WTC11 (cell line): ENCODE measurements at regions not wholly inside any gene's neighbourhood (a gene's known extent, or its start where the extent isn't known, plus 50 kb on each side); places are given as distances from the start of the nearest gene placed in this dataset.
A peak's percentile ranks its signal among the peaks of the same experiment; 100 is the strongest.

ENCODE experiments used
- ATAC-seq: fragments of 200-7000 bp; cut with Tn5 transposase; 2 replicates; pipeline ENCODE4 v1.10.0; 2021; ENCODE audit warnings: mild to moderate bottlenecking, moderate library complexity
- CTCF ChIA-PET: fragments of 300-600 bp; sonication (Branson Sonifier 250); formaldehyde crosslinking; loops from one replicate; lab custom pipeline; 2021; ENCODE audit warnings: antibody characterized with exemption; lab: Charles Lee
- POLR2A ChIA-PET: fragments of 350-600 bp; sonication (Branson Sonifier 250); formaldehyde crosslinking; loops from one replicate; lab custom pipeline; 2021; ENCODE audit warnings: antibody characterized with exemption; lab: Charles Lee
- DNase-seq: peaks from one replicate; pipeline ENCODE4 v3.0.0; 2021; ENCODE audit warnings: low spot score
- H3K27ac Mint-ChIP-seq: 2 replicates; pipeline ENCODE4 v1.8.0; 2021; ENCODE audit warnings: mixed read lengths
- H3K27me3 Mint-ChIP-seq: 2 replicates; pipeline ENCODE4 v1.8.0; 2021; ENCODE audit warnings: low read depth, mild to moderate bottlenecking, moderate library complexity, mixed read lengths
- H3K36me3 Mint-ChIP-seq: 2 replicates; pipeline ENCODE4 v1.8.0; 2021; ENCODE audit warnings: mixed read lengths
- H3K4me1 Mint-ChIP-seq: 2 replicates; pipeline ENCODE4 v1.8.0; 2022; ENCODE audit warnings: mixed read lengths
- H3K4me3 Mint-ChIP-seq: 2 replicates; pipeline ENCODE4 v1.8.0; 2021; ENCODE audit warnings: mild to moderate bottlenecking, moderate library complexity, mixed read lengths
- H3K9me3 Mint-ChIP-seq: 2 replicates; pipeline ENCODE4 v1.8.0; 2021; ENCODE audit warnings: mixed read lengths
- ESRRA ChIP-seq: sonication (generic); formaldehyde crosslinking; IDR thresholded peaks from 2 replicates; pipeline ENCODE4 v1.8.1; 2022; ENCODE audit warnings: mild to moderate bottlenecking, missing genetic modification reagents, borderline replicate concordance
- FOXK1 ChIP-seq: sonication (generic); formaldehyde crosslinking; IDR thresholded peaks from 2 replicates; pipeline ENCODE4 v1.8.0; 2022; ENCODE audit warnings: mild to moderate bottlenecking, moderate library complexity, missing genetic modification reagents
- GRHL2 ChIP-seq: fragments of 250-450 bp; sonication (Bioruptor Pico); IDR thresholded peaks from 2 replicates; pipeline ENCODE4 v1.8.0; 2022; ENCODE audit warnings: mild to moderate bottlenecking, moderate library complexity; ENCODE audit not compliant: insufficient replicate concordance, severe bottlenecking
- JAZF1 ChIP-seq: fragments of 250-450 bp; sonication (Bioruptor Pico); IDR thresholded peaks from 2 replicates; pipeline ENCODE4 v1.9.0; 2021; ENCODE audit warnings: moderate library complexity, mild to moderate bottlenecking, inconsistent platforms
- KAT7 ChIP-seq: sonication (generic); formaldehyde crosslinking; IDR thresholded peaks from 2 replicates; pipeline ENCODE4 v1.8.1; 2023; ENCODE audit warnings: missing genetic modification reagents, mild to moderate bottlenecking, borderline replicate concordance
- PRRX2 ChIP-seq: fragments of 250-450 bp; sonication (Bioruptor Pico); IDR thresholded peaks from 2 replicates; pipeline ENCODE4 v1.8.0; 2021; ENCODE audit warnings: mild to moderate bottlenecking
- RORB ChIP-seq: fragments of 250-450 bp; sonication (Bioruptor Pico); IDR thresholded peaks from 2 replicates; pipeline ENCODE4 v1.9.0; 2021; ENCODE audit warnings: mild to moderate bottlenecking
- TEAD4 ChIP-seq: sonication (generic); formaldehyde crosslinking; IDR thresholded peaks from 2 replicates; pipeline ENCODE4 v1.8.0; 2022; ENCODE audit warnings: mild to moderate bottlenecking, missing genetic modification reagents
- ZNF317 ChIP-seq: sonication (generic); formaldehyde crosslinking; IDR thresholded peaks from 2 replicates; pipeline ENCODE4 v1.8.1; 2023; ENCODE audit warnings: low read depth, mild to moderate bottlenecking, moderate library complexity, missing genetic modification reagents, borderline replicate concordance
- TF ChIP-seq, protein P1 (sequence below): fragments of 200-600 bp; IDR thresholded peaks from 2 replicates; pipeline ENCODE4 v1.8.0; 2022; ENCODE audit warnings: antibody characterized with exemption
- TF ChIP-seq, protein P2 (sequence below): sonication (generic); formaldehyde crosslinking; IDR thresholded peaks from 2 replicates; pipeline ENCODE4 v1.8.0; 2023; ENCODE audit warnings: mild to moderate bottlenecking, missing genetic modification reagents
- TF ChIP-seq, protein P3 (sequence below): sonication (generic); formaldehyde crosslinking; IDR thresholded peaks from 2 replicates; pipeline ENCODE4 v1.8.0; 2022; ENCODE audit warnings: mild to moderate bottlenecking, missing genetic modification reagents
- TF ChIP-seq, protein P4 (sequence below): sonication (generic); formaldehyde crosslinking; IDR thresholded peaks from 2 replicates; pipeline ENCODE4 v1.8.1; 2023; ENCODE audit warnings: mild to moderate bottlenecking, missing genetic modification reagents, moderate library complexity
- TF ChIP-seq, protein P5 (sequence below): fragments of 250-450 bp; sonication (Bioruptor Pico); IDR thresholded peaks from 2 replicates; pipeline ENCODE4 v1.9.0; 2021; ENCODE audit warnings: mild to moderate bottlenecking

DNA sequence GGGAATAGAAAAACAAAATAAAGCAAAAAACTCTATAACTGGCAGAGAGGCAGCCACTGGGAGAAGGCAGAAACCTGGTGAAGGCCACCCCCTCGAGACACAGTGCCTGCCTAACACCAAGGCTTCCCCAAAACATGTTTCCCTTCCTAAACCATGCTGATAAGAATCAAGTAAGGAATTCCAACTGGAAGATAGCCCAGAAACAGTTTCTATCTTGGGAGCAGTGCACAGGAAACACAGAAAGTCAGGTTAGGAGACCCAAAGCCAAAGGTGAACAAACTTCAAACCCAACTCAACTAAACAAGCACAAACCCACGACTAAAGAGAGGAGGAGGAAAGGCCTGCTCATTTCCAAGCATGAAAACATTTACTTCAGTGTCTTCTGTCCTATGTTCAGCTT, 433.7 kb upstream of the RGS17 start:
- Mint-ChIP-seq H3K9me3 (no peaks in the 10 kb centered on the region), H3K36me3 (no peaks in the 10 kb centered on the region), H3K4me3 (no peak overlapping the region), H3K27me3 (no peaks in the 10 kb centered on the region), H3K4me1 (no peaks in the 10 kb centered on the region), H3K27ac (no peak overlapping the region)
- TF ChIP-seq ESRRA (CRISPR knock-in tag), result no peak
- no peak for TF ChIP-seq PRRX2
- ChIA-PET CTCF (interaction anchor here (1.7 kb wide), 1 partner anchor 11 kb away, joined by 9 read pairs; no protein-coding TSS in a partner anchor), POLR2A (no interaction called here)
- no peak for ATAC-seq
- DNase-seq, result no peak

DNA sequence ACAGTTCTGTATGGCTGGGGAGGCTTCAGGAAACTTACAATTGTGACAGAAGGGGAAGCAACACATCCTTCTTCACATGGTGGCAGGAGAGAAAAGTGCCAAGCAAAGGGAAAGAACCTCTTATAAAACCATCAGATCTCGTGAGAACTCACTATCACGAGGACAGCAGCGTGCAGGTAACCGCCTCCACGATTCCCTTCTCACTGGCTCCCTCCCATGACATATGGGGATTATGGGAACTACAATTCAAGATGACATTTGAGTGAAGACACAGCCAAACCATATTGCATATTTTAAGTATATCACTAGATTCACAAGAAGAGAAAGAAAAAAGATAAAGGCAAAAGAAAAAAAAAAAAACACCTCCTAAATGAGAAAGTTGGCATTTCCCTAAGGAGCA, 431.9 kb upstream of the RGS17 start:
- ATAC-seq, result peak; percentile 78
- peak; percentile 14 for DNase-seq
- CTCF ChIA-PET, result interaction anchor here (1.7 kb wide), 1 partner anchor 9 kb away, joined by 9 read pairs; no protein-coding TSS in a partner anchor
- Mint-ChIP-seq H3K27me3 (no peaks in the 10 kb centered on the region), H3K9me3 (no peaks in the 10 kb centered on the region), H3K4me1 (no peaks in the 10 kb centered on the region), H3K27ac (no peak overlapping the region), H3K36me3 (no peaks in the 10 kb centered on the region), H3K4me3 (no peak overlapping the region)
- no peak for TF ChIP-seq RORB (CRISPR knock-in tag)
- TF ChIP-seq, protein P1, sequence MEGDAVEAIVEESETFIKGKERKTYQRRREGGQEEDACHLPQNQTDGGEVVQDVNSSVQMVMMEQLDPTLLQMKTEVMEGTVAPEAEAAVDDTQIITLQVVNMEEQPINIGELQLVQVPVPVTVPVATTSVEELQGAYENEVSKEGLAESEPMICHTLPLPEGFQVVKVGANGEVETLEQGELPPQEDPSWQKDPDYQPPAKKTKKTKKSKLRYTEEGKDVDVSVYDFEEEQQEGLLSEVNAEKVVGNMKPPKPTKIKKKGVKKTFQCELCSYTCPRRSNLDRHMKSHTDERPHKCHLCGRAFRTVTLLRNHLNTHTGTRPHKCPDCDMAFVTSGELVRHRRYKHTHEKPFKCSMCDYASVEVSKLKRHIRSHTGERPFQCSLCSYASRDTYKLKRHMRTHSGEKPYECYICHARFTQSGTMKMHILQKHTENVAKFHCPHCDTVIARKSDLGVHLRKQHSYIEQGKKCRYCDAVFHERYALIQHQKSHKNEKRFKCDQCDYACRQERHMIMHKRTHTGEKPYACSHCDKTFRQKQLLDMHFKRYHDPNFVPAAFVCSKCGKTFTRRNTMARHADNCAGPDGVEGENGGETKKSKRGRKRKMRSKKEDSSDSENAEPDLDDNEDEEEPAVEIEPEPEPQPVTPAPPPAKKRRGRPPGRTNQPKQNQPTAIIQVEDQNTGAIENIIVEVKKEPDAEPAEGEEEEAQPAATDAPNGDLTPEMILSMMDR, result 0 out of 2 replicates have a peak, but pooled peaks have one; percentile 23
- POLR2A ChIA-PET, result no interaction called here

DNA sequence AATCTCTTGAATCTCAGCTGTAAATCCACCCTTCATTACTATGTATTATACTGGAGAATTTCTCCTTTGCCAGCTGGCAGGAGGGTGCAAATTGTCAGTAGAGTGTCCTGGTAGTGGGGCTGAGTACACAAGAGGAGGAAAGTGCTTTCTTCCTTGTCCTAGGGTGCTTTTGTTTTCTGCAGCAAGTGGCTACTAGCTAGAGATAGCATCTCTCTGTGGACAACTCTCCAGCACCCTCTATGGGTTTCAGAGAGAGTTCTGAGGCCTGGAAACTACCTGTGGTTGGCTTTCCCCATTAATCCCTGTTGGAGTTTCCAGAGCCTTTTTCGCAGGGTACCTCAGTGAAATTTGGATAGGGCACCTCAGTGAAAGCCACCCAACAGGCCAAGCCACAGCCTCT, 422.5 kb upstream of the RGS17 start:
- H3K4me1 Mint-ChIP-seq, result peaks cover 3% of the 10 kb centered on the region; the same call in 1 of the 2 replicates
- DNase-seq (peak; percentile 47), ATAC-seq (peak; percentile 100)
- POLR2A ChIA-PET, result interaction anchor here (0.5 kb wide), 1 partner anchor 378 kb away, joined by 4 read pairs; no protein-coding TSS in a partner anchor
- TF ChIP-seq GRHL2 (CRISPR knock-in tag), result no peak
- TF ChIP-seq, protein P2, sequence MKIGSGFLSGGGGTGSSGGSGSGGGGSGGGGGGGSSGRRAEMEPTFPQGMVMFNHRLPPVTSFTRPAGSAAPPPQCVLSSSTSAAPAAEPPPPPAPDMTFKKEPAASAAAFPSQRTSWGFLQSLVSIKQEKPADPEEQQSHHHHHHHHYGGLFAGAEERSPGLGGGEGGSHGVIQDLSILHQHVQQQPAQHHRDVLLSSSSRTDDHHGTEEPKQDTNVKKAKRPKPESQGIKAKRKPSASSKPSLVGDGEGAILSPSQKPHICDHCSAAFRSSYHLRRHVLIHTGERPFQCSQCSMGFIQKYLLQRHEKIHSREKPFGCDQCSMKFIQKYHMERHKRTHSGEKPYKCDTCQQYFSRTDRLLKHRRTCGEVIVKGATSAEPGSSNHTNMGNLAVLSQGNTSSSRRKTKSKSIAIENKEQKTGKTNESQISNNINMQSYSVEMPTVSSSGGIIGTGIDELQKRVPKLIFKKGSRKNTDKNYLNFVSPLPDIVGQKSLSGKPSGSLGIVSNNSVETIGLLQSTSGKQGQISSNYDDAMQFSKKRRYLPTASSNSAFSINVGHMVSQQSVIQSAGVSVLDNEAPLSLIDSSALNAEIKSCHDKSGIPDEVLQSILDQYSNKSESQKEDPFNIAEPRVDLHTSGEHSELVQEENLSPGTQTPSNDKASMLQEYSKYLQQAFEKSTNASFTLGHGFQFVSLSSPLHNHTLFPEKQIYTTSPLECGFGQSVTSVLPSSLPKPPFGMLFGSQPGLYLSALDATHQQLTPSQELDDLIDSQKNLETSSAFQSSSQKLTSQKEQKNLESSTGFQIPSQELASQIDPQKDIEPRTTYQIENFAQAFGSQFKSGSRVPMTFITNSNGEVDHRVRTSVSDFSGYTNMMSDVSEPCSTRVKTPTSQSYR (CRISPR knock-in tag), result no peak
- TF ChIP-seq, protein P1, result peak; percentile 34; the same call in 1 of the 2 replicates
- TF ChIP-seq, protein P3, sequence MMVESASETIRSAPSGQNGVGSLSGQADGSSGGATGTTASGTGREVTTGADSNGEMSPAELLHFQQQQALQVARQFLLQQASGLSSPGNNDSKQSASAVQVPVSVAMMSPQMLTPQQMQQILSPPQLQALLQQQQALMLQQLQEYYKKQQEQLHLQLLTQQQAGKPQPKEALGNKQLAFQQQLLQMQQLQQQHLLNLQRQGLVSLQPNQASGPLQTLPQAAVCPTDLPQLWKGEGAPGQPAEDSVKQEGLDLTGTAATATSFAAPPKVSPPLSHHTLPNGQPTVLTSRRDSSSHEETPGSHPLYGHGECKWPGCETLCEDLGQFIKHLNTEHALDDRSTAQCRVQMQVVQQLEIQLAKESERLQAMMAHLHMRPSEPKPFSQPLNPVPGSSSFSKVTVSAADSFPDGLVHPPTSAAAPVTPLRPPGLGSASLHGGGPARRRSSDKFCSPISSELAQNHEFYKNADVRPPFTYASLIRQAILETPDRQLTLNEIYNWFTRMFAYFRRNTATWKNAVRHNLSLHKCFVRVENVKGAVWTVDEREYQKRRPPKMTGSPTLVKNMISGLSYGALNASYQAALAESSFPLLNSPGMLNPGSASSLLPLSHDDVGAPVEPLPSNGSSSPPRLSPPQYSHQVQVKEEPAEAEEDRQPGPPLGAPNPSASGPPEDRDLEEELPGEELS, result no peak
- no peak overlapping the region for H3K4me3 Mint-ChIP-seq
- CTCF ChIA-PET, result interaction anchor here (0.8 to 1.4 kb wide), 9 partner anchors 10 to 502 kb away, joined by 3 to 18 read pairs (median 3); no protein-coding TSS in a partner anchor
- H3K9me3 Mint-ChIP-seq, result no peaks in the 10 kb centered on the region
- no peaks in the 10 kb centered on the region for H3K36me3 Mint-ChIP-seq
- H3K27ac Mint-ChIP-seq, result no peak overlapping the region
- no peaks in the 10 kb centered on the region for H3K27me3 Mint-ChIP-seq

DNA sequence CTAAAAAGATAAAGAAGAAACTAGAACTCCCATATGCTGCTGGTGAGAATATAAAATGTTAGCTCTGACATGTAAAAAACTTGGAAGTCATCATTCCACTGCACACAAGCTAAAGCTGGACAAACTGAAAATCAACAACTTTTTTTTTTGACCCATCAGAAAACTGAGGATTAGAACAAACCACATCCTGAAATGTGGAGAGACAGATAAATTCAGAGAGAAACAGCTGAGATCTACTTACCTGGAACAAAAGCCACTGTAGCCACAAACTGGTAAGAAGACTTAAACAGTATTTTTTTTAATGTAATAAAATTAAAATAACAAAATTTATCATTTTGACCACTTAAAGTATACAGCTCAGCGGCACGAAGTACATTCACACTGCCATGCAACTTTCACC, 408.5 kb upstream of the RGS17 start:
- Mint-ChIP-seq H3K4me1 (no peaks in the 10 kb centered on the region), H3K27me3 (no peaks in the 10 kb centered on the region; the same call in 1 of the 2 replicates), H3K27ac (no peak overlapping the region), H3K36me3 (peaks cover 13% of the 10 kb centered on the region), H3K4me3 (no peak overlapping the region), H3K9me3 (peaks cover 18% of the 10 kb centered on the region)
- POLR2A ChIA-PET, result no interaction called here
- ATAC-seq, result no peak
- TF ChIP-seq, protein P4, sequence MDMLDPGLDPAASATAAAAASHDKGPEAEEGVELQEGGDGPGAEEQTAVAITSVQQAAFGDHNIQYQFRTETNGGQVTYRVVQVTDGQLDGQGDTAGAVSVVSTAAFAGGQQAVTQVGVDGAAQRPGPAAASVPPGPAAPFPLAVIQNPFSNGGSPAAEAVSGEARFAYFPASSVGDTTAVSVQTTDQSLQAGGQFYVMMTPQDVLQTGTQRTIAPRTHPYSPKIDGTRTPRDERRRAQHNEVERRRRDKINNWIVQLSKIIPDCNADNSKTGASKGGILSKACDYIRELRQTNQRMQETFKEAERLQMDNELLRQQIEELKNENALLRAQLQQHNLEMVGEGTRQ (CRISPR knock-in tag), result no peak
- TF ChIP-seq TEAD4 (CRISPR knock-in tag), result no peak
- no peak for TF ChIP-seq KAT7 (CRISPR knock-in tag)
- no peak for TF ChIP-seq ZNF317
- no peak for TF ChIP-seq JAZF1 (CRISPR knock-in tag)
- TF ChIP-seq, protein P5, sequence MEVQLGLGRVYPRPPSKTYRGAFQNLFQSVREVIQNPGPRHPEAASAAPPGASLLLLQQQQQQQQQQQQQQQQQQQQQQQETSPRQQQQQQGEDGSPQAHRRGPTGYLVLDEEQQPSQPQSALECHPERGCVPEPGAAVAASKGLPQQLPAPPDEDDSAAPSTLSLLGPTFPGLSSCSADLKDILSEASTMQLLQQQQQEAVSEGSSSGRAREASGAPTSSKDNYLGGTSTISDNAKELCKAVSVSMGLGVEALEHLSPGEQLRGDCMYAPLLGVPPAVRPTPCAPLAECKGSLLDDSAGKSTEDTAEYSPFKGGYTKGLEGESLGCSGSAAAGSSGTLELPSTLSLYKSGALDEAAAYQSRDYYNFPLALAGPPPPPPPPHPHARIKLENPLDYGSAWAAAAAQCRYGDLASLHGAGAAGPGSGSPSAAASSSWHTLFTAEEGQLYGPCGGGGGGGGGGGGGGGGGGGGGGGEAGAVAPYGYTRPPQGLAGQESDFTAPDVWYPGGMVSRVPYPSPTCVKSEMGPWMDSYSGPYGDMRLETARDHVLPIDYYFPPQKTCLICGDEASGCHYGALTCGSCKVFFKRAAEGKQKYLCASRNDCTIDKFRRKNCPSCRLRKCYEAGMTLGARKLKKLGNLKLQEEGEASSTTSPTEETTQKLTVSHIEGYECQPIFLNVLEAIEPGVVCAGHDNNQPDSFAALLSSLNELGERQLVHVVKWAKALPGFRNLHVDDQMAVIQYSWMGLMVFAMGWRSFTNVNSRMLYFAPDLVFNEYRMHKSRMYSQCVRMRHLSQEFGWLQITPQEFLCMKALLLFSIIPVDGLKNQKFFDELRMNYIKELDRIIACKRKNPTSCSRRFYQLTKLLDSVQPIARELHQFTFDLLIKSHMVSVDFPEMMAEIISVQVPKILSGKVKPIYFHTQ (CRISPR knock-in tag), result no peak
- no peak for TF ChIP-seq FOXK1
- CTCF ChIA-PET, result no interaction called here
- no peak for DNase-seq
